Ovary (tissue), 7 donors: ENCODE measurements at regions not wholly inside any gene's neighbourhood (a gene's known extent, or its start where the extent isn't known, plus 50 kb on each side); places are given as distances from the start of the nearest gene placed in this dataset.

Experiments used
- DNase-seq, 5 donors: peaks; one replicate each; pipeline ENCODE4 v3.0.0-alpha.2; 2019 to 2020
- H3K27ac ChIP-seq, 2 donors: fragments of 200-600 bp; one replicate each; pipeline versions ENCODE4 v1.5.1 to v1.8.0; 2019 to 2022
- H3K27me3 ChIP-seq: fragments of 200-600 bp; one replicate; pipeline ENCODE4 v1.8.0; 2022
- H3K36me3 ChIP-seq: fragments of 200-600 bp; sonication (generic); one replicate; pipeline ENCODE4 v1.5.1; 2019
- H3K4me1 ChIP-seq: one replicate; pipeline ENCODE4 v1.8.1; 2013; ENCODE audit warnings: mild to moderate bottlenecking, moderate library complexity; ENCODE audit not compliant: insufficient read depth
- H3K4me3 ChIP-seq: fragments of 200-600 bp; sonication (generic); one replicate; pipeline ENCODE4 v1.5.1; 2017
- H3K9me3 ChIP-seq, 2 donors: fragments of 200-600 bp in 1 of 2; sonication (generic) in 1 of 2; one replicate each; pipeline versions ENCODE4 v1.5.1 to v1.8.1; 2013 to 2019; ENCODE audit warnings: mild to moderate bottlenecking in 1 of 2, moderate library complexity in 1 of 2
- EP300 ChIP-seq: sonication (generic); formaldehyde crosslinking; IDR thresholded peaks from one replicate; pipeline ENCODE4 v1.6.1; 2017; ENCODE audit warnings: antibody characterized with exemption
- POLR2A ChIP-seq: fragments of 450-650 bp; IDR thresholded peaks from one replicate; pipeline ENCODE4 v1.6.1; 2017; ENCODE audit warnings: antibody characterized with exemption, mild to moderate bottlenecking, moderate library complexity
- WGBS, 3 donors: extraction: QIAGEN DNeasy Blood & Tissue Kit in 1 of 3; methylation state at CpG; one replicate each; pipeline versions ENCODE4 v1.1.5 to v1.1.7; 2013 to 2017; 5-methylcytosine and 5-hydroxymethylcytosine counted together
- intact Hi-C, 4 donors: fragments of 100-400 bp; cut with DNase I; formaldehyde crosslinking; loops; one replicate each; pipeline versions ENCODE4 v1.11.0 to v1.15.1; 2022 to 2023
- TF ChIP-seq, protein P1 (sequence below), 3 donors: fragments of 450-650 bp in 2 of 3; fragments of 200-600 bp in 1 of 3; IDR thresholded peaks; one replicate each; pipeline versions ENCODE4 v1.5.1 to v1.8.0; 2016 to 2022; ENCODE audit warnings: antibody characterized with exemption in 3 of 3, mild to moderate bottlenecking in 1 of 3
- donor health status: DM: no; HTN: no; CAD: no; lungs with moderate emphysema.
- donor health status: DM: no; HTN: no; CAD: no.
- donor health status: Bipolar disorder and iron deficiency.
- donor health status: DM: no; HTN: no; CAD: no.
- donor health status: DM: yes; HTN: yes; CAD: no.

- no peaks in the 10 kb centered on the region for H3K4me1 ChIP-seq
- no peaks in the 10 kb centered on the region for H3K9me3 ChIP-seq
- no peak overlapping the region for H3K4me3 ChIP-seq
- no peak for DNase-seq
- intact Hi-C loops: no loop called here
- no peaks in the 10 kb centered on the region for H3K27me3 ChIP-seq
- no peaks in the 10 kb centered on the region for H3K36me3 ChIP-seq
- H3K27ac ChIP-seq: no peak overlapping the region
- TF ChIP-seq, protein P1, sequence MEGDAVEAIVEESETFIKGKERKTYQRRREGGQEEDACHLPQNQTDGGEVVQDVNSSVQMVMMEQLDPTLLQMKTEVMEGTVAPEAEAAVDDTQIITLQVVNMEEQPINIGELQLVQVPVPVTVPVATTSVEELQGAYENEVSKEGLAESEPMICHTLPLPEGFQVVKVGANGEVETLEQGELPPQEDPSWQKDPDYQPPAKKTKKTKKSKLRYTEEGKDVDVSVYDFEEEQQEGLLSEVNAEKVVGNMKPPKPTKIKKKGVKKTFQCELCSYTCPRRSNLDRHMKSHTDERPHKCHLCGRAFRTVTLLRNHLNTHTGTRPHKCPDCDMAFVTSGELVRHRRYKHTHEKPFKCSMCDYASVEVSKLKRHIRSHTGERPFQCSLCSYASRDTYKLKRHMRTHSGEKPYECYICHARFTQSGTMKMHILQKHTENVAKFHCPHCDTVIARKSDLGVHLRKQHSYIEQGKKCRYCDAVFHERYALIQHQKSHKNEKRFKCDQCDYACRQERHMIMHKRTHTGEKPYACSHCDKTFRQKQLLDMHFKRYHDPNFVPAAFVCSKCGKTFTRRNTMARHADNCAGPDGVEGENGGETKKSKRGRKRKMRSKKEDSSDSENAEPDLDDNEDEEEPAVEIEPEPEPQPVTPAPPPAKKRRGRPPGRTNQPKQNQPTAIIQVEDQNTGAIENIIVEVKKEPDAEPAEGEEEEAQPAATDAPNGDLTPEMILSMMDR (IDR thresholded peaks at IDR 0.05): no peak
- WGBS, 3 donors: 85 to 93% (median 89%) methylated on average over 3 of the region's 3 CpGs
Observed at GRCh38 chr2:221747289-221747972, 175.3 kb upstream of the EPHA4 start.

DNA sequence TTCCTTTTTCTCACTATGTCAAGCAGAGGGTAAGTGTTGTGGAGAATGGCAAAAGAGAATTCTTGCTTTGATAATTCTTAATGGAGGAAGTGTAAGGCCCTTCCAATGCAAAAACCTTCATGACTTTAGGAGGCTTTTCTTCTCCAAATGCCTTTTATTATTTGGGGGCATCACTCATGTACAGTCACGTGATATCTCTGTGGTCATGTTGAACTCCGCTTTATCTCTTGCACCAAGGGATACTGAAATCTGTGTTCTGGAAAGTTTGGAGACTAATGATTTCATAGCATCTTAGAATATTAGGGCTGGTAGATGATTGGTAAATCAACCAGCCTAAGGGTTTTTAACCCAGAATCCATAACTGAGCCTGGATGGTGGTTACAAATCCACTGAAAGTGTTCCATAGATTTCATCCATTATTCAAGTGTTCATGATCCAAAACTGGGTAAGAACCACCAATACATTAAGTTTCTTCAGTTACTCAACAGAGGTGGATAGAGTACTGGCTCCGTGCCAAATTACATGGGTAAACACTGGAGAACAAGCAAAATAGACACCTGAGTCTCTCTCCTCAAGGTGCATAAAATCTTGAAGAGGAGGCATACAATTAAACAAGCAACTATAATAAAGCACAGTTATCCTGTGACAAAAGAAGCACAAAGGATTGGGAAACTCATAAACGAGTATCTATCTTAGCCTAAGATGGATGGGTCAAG, 169.6 kb upstream of the EPHA4 start:
- Histone ChIP-seq H3K4me1 (no peaks in the 10 kb centered on the region), H3K27me3 (no peaks in the 10 kb centered on the region), H3K4me3 (no peak overlapping the region), H3K9me3 (no peaks in the 10 kb centered on the region), H3K36me3 (no peaks in the 10 kb centered on the region), H3K27ac (no peak overlapping the region)
- intact Hi-C loops: no loop called here
- 74 to 78% (median 78%) methylated on average over 4 of the region's 4 CpGs for WGBS, 3 donors
- TF ChIP-seq, protein P1 (IDR thresholded peaks at IDR 0.05): no peak
- TF ChIP-seq POLR2A: no peak
- no peak for TF ChIP-seq EP300
- no peak for DNase-seq

GRCh38 chr2:221731432-221732145, 159.5 kb upstream of the EPHA4 start:
- WGBS, 3 donors: 59 to 65% (median 62%) methylated on average over 3 of the region's 3 CpGs
- H3K4me3 ChIP-seq: no peak overlapping the region
- intact Hi-C loops: no loop called here
- H3K27ac ChIP-seq: no peak overlapping the region
- DNase-seq: no peak
- no peak for TF ChIP-seq POLR2A
- TF ChIP-seq, protein P1 (IDR thresholded peaks at IDR 0.05): no peak
- no peak for TF ChIP-seq EP300
- no peaks in the 10 kb centered on the region for H3K9me3 ChIP-seq
- H3K36me3 ChIP-seq: no peaks in the 10 kb centered on the region
- H3K27me3 ChIP-seq: no peaks in the 10 kb centered on the region
- H3K4me1 ChIP-seq: no peaks in the 10 kb centered on the region

DNA sequence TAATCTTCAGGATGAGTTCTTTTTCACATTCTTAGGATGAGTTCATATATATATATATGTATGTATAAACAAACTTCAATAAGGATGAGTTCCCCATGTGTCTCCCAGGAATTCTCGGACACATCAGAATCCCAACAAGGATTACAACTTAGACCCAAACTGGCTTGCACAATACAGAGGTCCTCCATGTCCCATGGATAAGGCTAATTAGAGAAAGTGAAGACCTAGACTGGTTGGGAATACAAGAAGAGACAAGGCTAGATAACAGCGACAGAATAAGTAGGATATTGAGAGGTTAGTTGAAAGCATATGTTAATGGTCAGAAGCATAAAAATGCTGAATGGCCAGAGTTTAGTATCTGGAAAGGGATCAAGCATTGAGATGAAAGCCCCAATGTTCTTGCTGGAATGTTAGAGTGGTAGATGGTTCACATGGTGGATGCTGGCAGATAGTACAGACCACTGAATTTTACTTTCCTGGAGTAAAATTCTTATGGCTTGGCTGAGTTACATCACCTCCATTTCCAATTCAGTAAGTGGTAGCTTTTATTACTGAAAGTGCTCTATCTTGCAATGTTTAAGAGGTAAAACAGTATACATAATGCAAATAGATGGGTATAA, 154.9 kb upstream of the EPHA4 start:
- no peak overlapping the region for H3K27ac ChIP-seq
- DNase-seq: no peak
- H3K36me3 ChIP-seq: no peaks in the 10 kb centered on the region
- H3K4me3 ChIP-seq: no peak overlapping the region
- H3K4me1 ChIP-seq: no peaks in the 10 kb centered on the region
- no peaks in the 10 kb centered on the region for H3K27me3 ChIP-seq
- intact Hi-C loops: no loop called here
- TF ChIP-seq EP300: no peak
- TF ChIP-seq POLR2A: no peak
- TF ChIP-seq, protein P1 (IDR thresholded peaks at IDR 0.05): no peak
- WGBS, 3 donors: 92 to 94% (median 94%) methylated on average over 2 of the region's 2 CpGs
- no peaks in the 10 kb centered on the region for H3K9me3 ChIP-seq
